GM18519 (cell line): ENCODE measurements at regions not wholly inside any gene's neighbourhood (a gene's known extent, or its start where the extent isn't known, plus 50 kb on each side); places are given as distances from the start of the nearest gene placed in this dataset.

Source experiments
- ATAC-seq: cut with Tn5 transposase; IDR thresholded peaks from one replicate; pipeline ENCODE4 v1.9.1; 2021; ENCODE audit warnings: mild to moderate bottlenecking, moderate library complexity; ENCODE audit not compliant: unreplicated experiment, low FRiP score

- no peak for ATAC-seq
Observed at GRCh38 chr13:103812558-103812957, 746.3 kb upstream of the SLC10A2 start.

DNA sequence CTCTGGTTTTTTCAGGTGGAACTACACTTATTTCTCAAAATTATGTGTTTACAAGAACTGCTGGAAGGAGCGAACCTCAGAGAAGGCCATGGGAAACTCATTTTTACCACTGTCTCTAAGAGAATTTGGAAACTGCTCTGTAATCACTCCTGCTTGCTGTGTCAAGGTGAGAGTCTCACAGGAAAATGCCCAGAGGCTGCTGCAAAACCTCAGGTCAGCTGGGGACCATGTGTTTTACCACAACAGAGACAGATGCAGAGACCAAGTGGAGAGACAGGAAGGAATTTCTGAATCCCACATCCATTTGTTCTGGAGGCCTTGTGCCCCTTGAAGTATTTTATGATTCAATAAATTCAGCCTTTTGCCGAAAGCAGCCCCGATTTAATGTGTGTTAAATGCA, 743.8 kb upstream of the SLC10A2 start:
- no peak for ATAC-seq

DNA sequence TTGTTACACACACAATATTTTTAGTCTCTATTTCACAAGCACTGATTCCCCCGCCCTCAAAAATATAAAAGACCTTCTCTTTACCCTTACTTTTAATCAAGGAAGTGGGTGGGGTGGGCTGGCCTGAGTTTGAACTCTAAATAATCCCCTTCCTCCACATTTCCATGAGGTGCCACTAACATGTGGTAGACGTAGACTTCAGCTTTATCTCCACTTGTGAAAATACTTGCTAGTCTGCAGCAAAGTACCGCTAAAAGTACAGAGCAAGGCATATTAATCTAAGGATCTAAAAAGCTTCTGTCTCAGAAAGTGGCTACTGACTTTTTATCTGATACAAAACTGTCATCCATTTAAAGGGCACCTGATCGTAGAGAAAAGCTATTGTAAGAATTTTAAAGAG, 739.6 kb upstream of the SLC10A2 start:
- no peak for ATAC-seq

GRCh38 chr13:103803349-103803748, 737.1 kb upstream of the SLC10A2 start:
- no peak for ATAC-seq

DNA sequence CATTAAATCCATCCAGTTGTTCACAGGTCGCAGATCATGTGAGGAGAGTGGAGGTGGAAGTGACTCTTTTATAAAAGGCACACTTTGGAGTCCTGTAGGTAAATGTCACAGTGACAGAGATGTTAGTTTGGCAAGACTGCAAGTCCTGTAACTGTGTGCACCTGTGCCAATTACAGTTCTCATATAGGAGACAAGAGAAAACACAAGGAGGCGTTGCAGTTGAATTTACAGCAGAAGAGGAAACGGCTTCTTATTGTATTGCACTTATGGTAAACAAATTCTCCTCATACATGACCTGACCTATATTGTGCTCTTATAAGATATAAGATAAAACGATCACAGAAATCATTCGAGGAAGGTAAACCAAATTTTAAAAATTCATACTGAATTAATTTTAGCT, 732.8 kb upstream of the SLC10A2 start:
- no peak for ATAC-seq

- ATAC-seq = no peak
Observed at GRCh38 chr13:103795892-103796478, 729.8 kb upstream of the SLC10A2 start.

GRCh38 chr13:103794526-103794925, 728.3 kb upstream of the SLC10A2 start:
- no peak for ATAC-seq

- ATAC-seq = no peak
Observed at GRCh38 chr13:103788061-103788652, 721.9 kb upstream of the SLC10A2 start.

GRCh38 chr13:103772576-103772975, 706.4 kb upstream of the SLC10A2 start:
- ATAC-seq = no peak

- ATAC-seq = no peak
Observed at GRCh38 chr13:103762523-103762922, 696.3 kb upstream of the SLC10A2 start.

GRCh38 chr13:103759361-103759760, 693.1 kb upstream of the SLC10A2 start:
- no peak for ATAC-seq

DNA sequence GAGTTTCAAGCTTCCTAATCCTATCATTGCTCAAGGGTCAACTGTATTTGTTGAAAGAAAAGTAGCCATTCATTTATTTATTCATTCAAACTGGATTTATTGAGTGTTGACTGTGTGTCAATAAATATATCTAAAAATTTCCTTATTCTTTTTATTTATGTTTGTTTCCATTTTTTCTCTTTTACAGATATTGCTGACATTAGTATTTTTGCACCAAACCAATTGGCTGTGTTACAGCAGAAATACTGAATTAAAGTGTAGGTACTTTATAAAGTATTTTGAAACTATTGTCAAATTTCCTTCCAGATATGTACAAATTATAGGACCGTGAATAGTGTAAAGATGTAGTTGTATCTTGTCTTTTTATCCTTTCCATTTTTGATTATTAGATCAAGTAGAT, 692.0 kb upstream of the SLC10A2 start:
- no peak for ATAC-seq

DNA sequence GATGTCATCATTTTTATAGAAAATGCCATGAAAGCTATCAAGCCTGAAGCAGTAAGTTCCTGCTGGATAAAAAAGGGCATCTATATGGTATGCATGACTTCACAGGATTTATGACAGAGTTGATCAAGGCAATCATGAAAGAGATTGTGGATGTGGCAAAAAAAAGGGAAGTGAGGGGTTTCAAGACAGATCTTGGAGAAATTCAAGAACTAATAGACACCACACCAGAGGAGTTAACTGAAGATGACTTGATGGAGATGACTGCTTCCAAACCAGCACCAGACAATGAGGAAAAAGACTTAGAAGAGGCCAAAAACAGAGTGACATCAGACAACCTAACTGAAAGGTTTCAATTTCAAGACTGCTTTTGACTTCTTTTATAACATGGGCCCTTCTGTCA, 691.1 kb upstream of the SLC10A2 start:
- ATAC-seq = no peak

GRCh38 chr13:103754783-103755182, 688.6 kb upstream of the SLC10A2 start:
- ATAC-seq = no peak

DNA sequence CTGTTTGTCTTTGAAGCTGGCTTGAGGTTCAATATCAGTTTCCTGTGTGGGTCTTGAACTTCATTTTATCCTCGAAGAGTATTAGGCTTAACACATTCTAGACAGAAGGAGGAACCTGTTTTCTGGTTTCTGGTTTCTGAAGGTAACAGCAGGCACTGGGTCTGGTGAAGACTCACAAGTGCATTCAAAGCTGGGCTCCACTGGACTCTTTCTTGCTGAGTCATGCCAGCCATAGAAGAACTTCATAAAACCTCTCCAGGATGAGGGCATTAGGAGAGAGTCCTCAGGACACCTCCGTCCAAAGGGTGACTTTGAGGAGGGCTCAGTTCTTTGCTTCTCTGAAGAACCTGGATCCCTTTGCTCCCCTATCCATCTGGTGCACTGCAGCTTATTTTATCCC, 668.6 kb upstream of the SLC10A2 start:
- no peak for ATAC-seq

DNA sequence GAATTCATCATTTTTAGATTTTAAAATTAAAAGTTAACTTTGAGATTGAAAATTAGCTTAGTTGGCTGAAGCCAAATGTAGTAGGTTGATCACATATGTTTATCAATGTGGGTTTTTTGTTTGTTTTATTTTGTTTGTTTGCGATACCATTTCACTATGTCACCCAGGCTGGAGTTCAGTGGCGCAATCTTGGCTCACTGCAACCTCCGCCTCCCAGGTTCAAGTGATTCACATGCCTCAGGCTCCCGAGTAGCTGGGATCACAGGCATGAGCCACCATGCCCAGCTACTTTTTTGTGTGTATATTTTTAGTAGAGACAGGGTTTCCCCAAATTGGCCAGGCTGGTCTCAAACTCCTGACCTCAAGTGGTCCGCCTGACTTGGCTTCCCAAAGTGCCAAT, 665.7 kb upstream of the SLC10A2 start:
- no peak for ATAC-seq

DNA sequence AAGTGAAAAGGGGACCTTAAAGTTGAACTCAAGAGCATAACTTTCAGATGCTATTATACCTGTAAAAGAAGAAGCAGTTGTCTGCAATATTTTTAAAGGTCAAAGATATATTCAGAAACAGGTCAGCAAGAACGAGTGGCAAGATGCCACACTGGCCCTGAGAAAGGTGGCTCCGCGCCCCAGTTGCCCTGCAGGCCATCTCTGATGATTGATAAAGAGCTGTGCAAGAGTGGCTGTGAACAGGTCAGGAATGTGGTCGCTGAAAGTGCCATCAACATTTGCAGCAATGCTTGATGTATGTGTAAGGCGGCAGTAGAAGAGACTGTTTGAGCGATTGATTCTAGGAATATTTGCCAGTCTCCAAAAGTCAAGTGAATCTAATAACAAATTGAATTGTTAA, 664.2 kb upstream of the SLC10A2 start:
- no peak for ATAC-seq

- no peak for ATAC-seq
Observed at GRCh38 chr13:103726808-103727207, 660.6 kb upstream of the SLC10A2 start.

DNA sequence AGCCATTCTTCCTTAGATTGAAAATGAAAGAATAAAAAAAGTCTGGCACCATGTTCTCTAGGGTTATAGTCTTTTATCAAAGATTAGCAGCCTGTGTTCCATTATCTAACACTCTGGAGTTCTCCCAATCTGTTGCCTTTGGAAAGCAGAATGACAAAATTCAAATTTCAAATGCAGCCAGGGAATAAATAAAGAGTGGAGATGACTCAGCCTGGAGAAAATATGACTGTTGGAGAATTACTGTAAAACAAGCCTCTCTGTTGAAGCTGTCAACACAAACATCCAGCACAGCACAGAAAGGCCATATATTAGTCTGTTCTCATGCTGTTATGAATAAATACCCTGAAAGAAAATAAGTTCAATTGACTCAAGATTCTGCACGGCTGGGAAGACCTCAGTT, 650.5 kb upstream of the SLC10A2 start:
- ATAC-seq = no peak

GRCh38 chr13:103715335-103715734, 649.1 kb upstream of the SLC10A2 start:
- no peak for ATAC-seq

DNA sequence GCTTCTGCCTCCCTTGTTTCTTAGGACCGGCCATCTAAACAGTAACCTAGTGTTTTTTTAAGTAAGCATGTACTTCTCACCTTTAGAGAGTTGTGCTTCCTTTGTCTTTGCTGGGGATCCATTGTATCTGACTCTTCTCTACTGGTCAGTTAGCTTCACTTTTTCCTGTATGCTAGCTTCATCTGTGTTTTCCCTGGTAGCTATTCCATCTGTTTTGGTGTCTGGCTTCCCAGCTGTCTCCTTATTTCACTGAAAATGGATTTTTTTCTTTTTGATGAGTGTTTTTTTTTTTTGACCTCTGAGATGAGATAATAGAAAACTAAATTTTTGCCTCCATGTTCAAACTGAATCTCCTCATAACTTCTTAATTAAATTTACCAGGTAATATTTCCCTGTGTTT, 637.0 kb upstream of the SLC10A2 start:
- no peak for ATAC-seq

DNA sequence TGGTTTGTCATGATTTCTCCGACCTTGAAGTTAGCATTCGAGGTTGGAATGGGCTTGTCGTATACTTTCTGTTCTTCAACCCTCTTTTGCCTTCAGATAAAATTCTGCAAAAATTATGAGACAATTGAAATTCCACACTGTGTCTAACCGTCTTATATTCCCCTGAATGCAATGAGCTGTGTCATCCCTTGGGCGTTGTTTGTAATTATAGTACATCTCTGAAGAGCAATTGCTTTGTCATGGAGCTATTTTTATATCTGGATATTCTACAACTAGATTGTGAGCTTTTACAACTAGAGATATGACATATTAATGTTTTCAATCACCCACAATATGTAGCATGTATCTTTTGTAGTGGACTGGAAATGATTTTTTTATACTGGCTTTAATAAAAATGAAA, 631.8 kb upstream of the SLC10A2 start:
- ATAC-seq = no peak

- ATAC-seq = no peak
Observed at GRCh38 chr13:103695320-103695719, 629.1 kb upstream of the SLC10A2 start.
